Tibial artery (tissue), 4 donors: ENCODE measurements at regions not wholly inside any gene's neighbourhood (a gene's known extent, or its start where the extent isn't known, plus 50 kb on each side); places are given as distances from the start of the nearest gene placed in this dataset.

ENCODE experiments used
- DNase-seq, 2 donors: peaks; one replicate each; pipeline ENCODE4 v3.0.0-alpha.2; 2019
- H3K27ac ChIP-seq, 2 donors: fragments of 200-600 bp; sonication (generic) in 1 of 2; 1 replicate in 1 of 2; 2 replicates in 1 of 2; pipeline ENCODE4 v1.5.1; 2018 to 2019; ENCODE audit warnings: mild to moderate bottlenecking in 1 of 2
- H3K27me3 ChIP-seq, 2 donors: fragments of 200-600 bp; sonication (generic) in 1 of 2; one replicate each; pipeline versions ENCODE4 v1.5.1 to v1.6.0; 2016 to 2019
- H3K36me3 ChIP-seq, 3 donors: fragments of 200-600 bp; sonication (generic) in 2 of 3; one replicate each; pipeline ENCODE4 v1.5.1; 2016 to 2019; ENCODE audit warnings: mild to moderate bottlenecking in 2 of 3
- H3K4me1 ChIP-seq, 4 donors: fragments of 200-600 bp; sonication (generic) in 2 of 4; 1 replicate in 3 of 4; 2 replicates in 1 of 4; pipeline ENCODE4 v1.5.1; 2016 to 2019
- H3K4me3 ChIP-seq, 2 donors: fragments of 200-600 bp; sonication (generic) in 1 of 2; 1 replicate in 1 of 2; 2 replicates in 1 of 2; pipeline ENCODE4 v1.5.1; 2018 to 2019; ENCODE audit warnings: mild to moderate bottlenecking in 2 of 2
- H3K9me3 ChIP-seq, 3 donors: fragments of 200-600 bp; sonication (generic) in 1 of 3; one replicate each; pipeline ENCODE4 v1.5.1; 2016 to 2019
- CTCF ChIP-seq, 2 experiments: fragments of 200-600 bp in 1 of 2; fragments of 450-650 bp in 1 of 2; IDR thresholded peaks; one replicate each; pipeline ENCODE4 v1.5.1; 2017 to 2019; ENCODE audit warnings: antibody characterized with exemption in 2 of 2, mild to moderate bottlenecking in 1 of 2, moderate library complexity in 1 of 2
- intact Hi-C: fragments of 100-400 bp; cut with DNase I; formaldehyde crosslinking; loops from one replicate; pipeline ENCODE4 v1.15.0; 2023; ENCODE audit warnings: low total_unique reads

- Histone ChIP-seq H3K9me3 (no peaks in the 10 kb centered on the region), H3K4me1 (no peaks in the 10 kb centered on the region), H3K4me3 (no peak overlapping the region), H3K27me3 (no peaks in the 10 kb centered on the region), H3K27ac (no peak overlapping the region), H3K36me3 (no peaks in the 10 kb centered on the region)
- no peak for TF ChIP-seq CTCF (IDR thresholded peaks at IDR 0.05)
- intact Hi-C loops, result no loop called here
- no peak for DNase-seq
These were observed 69.5 kb upstream of the RGPD4 start for GRCh38 chr2:107757223-107757622.

- H3K4me3 ChIP-seq, result no peak overlapping the region
- intact Hi-C loops, result no loop called here
These were observed 65.9 kb upstream of the RGPD4 start for GRCh38 chr2:107760620-107761364.

GRCh38 chr2:107772353-107772752 lies 54.3 kb upstream of the RGPD4 start:
- TF ChIP-seq CTCF (IDR thresholded peaks at IDR 0.05), result no peak
- H3K4me3 ChIP-seq, result no peak overlapping the region
- no peaks in the 10 kb centered on the region for H3K4me1 ChIP-seq
- intact Hi-C loops, result no loop called here
- no peaks in the 10 kb centered on the region for H3K36me3 ChIP-seq
- no peaks in the 10 kb centered on the region for H3K27me3 ChIP-seq
- H3K9me3 ChIP-seq, result no peaks in the 10 kb centered on the region
- H3K27ac ChIP-seq, result no peak overlapping the region
- no peak for DNase-seq

More at GRCh38 chr2:107760620-107761364, 65.9 kb upstream of the RGPD4 start:
- no peaks in the 10 kb centered on the region for H3K27me3 ChIP-seq
- TF ChIP-seq CTCF (IDR thresholded peaks at IDR 0.05), result no peak
- no peaks in the 10 kb centered on the region for H3K36me3 ChIP-seq
- H3K4me1 ChIP-seq, result no peaks in the 10 kb centered on the region
- no peak for DNase-seq
- no peaks in the 10 kb centered on the region for H3K9me3 ChIP-seq
- no peak overlapping the region for H3K27ac ChIP-seq

GRCh38 chr2:107775211-107775610 lies 51.5 kb upstream of the RGPD4 start:
- no peaks in the 10 kb centered on the region for H3K4me1 ChIP-seq
- H3K36me3 ChIP-seq, result no peaks in the 10 kb centered on the region
- TF ChIP-seq CTCF (IDR thresholded peaks at IDR 0.05), result no peak
- no peaks in the 10 kb centered on the region for H3K27me3 ChIP-seq
- no peak overlapping the region for H3K27ac ChIP-seq
- H3K9me3 ChIP-seq, result no peaks in the 10 kb centered on the region
- H3K4me3 ChIP-seq, result no peak overlapping the region
- no peak for DNase-seq
- intact Hi-C loops, result no loop called here

GRCh38 chr2:107775791-107776190 lies 50.9 kb upstream of the RGPD4 start:
- Histone ChIP-seq H3K4me1 (no peaks in the 10 kb centered on the region), H3K4me3 (no peak overlapping the region), H3K9me3 (no peaks in the 10 kb centered on the region), H3K36me3 (no peaks in the 10 kb centered on the region), H3K27me3 (no peaks in the 10 kb centered on the region), H3K27ac (no peak overlapping the region)
- intact Hi-C loops, result no loop called here
- DNase-seq, result no peak
- TF ChIP-seq CTCF (IDR thresholded peaks at IDR 0.05), result no peak
